Stimulated activated memory B cell treated with anti-CD40 and anti-IgM and Interleukin-4, amounts not matched to agents 10 μg/mL and 1 μg/mL and 100 μg/mL, for 72 hours (primary cell): ENCODE measurements at regions not wholly inside any gene's neighbourhood (a gene's known extent, or its start where the extent isn't known, plus 50 kb on each side); places are given as distances from the start of the nearest gene placed in this dataset.

Experiments used
- ATAC-seq: fragments of 150-1000 bp; cut with Tn5 transposase; 2 replicates; pipeline ENCODE4 v1.10.0; 2021
- H3K27ac Mint-ChIP-seq: one replicate; pipeline ENCODE4 v1.8.0; 2022; ENCODE audit warnings: mild to moderate bottlenecking, mixed read lengths
- H3K27me3 Mint-ChIP-seq: one replicate; pipeline ENCODE4 v1.8.0; 2022; ENCODE audit warnings: mixed read lengths
- H3K36me3 Mint-ChIP-seq: one replicate; pipeline ENCODE4 v1.8.0; 2022; ENCODE audit warnings: mixed read lengths
- H3K4me1 Mint-ChIP-seq: one replicate; pipeline ENCODE4 v1.8.0; 2022; ENCODE audit warnings: mixed read lengths
- H3K4me3 Mint-ChIP-seq: one replicate; pipeline ENCODE4 v1.8.0; 2022; ENCODE audit warnings: mild to moderate bottlenecking, moderate library complexity, mixed read lengths
- H3K9me3 Mint-ChIP-seq: one replicate; pipeline ENCODE4 v1.8.0; 2022; ENCODE audit warnings: mixed read lengths

- no peak for ATAC-seq
- Mint-ChIP-seq H3K27ac (no peak overlapping the region), H3K4me1 (peaks cover 12% of the 10 kb centered on the region), H3K4me3 (no peak overlapping the region), H3K9me3 (no peaks in the 10 kb centered on the region), H3K27me3 (no peaks in the 10 kb centered on the region), H3K36me3 (peaks cover 6% of the 10 kb centered on the region)
Observed at GRCh38 chr2:186033541-186033940, 294.9 kb downstream of the FSIP2 start.

GRCh38 chr2:186036862-186037449 is 298.4 kb downstream of the FSIP2 start:
- ATAC-seq = no peak
- H3K27ac Mint-ChIP-seq = no peak overlapping the region
- H3K9me3 Mint-ChIP-seq = no peaks in the 10 kb centered on the region
- H3K27me3 Mint-ChIP-seq = no peaks in the 10 kb centered on the region
- H3K4me3 Mint-ChIP-seq = no peak overlapping the region
- peaks cover 6% of the 10 kb centered on the region for H3K4me1 Mint-ChIP-seq
- no peaks in the 10 kb centered on the region for H3K36me3 Mint-ChIP-seq

DNA sequence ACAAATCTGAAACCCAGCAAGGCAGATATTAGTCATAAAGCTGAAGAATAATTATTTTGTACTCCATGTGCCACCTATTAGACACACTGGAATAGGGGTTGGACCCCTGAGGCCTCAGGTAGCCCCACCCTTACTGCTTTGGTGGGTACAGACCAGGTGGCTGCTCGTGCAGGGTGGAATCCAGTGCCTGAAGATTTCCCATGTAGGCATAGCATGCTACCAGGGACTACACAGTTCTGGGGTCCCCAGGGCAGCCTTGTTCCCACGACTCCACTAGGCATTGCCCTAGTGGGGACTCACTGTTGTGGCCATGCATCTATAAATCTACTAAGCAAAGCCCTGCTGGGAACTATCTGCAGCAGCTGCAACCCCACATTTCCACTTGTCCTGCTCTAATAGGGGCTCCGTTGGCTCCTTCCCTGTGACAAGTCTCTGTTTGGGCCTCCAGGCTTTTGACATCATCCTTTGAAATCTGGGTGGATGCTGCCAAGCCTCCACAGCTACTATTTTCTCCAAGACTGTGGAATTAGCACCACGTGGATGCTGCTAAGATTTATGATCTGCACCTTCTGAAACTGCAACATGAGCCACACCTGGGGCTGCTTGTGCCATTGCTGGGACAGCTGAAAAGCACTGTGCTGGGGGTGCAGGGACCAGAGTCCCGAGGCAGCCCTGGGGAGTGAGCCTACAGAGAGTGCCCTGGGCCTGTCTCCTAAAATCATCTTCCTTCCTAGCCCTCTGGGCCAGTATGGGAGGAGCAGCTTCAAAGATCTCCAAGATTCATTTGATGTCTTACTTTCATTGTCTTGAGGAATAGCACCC is 303.8 kb downstream of the FSIP2 start:
- no peaks in the 10 kb centered on the region for H3K9me3 Mint-ChIP-seq
- ATAC-seq = peak; percentile 39
- H3K27ac Mint-ChIP-seq = no peak overlapping the region
- H3K27me3 Mint-ChIP-seq = no peaks in the 10 kb centered on the region
- H3K4me3 Mint-ChIP-seq = no peak overlapping the region
- no peaks in the 10 kb centered on the region for H3K4me1 Mint-ChIP-seq
- H3K36me3 Mint-ChIP-seq = no peaks in the 10 kb centered on the region

DNA sequence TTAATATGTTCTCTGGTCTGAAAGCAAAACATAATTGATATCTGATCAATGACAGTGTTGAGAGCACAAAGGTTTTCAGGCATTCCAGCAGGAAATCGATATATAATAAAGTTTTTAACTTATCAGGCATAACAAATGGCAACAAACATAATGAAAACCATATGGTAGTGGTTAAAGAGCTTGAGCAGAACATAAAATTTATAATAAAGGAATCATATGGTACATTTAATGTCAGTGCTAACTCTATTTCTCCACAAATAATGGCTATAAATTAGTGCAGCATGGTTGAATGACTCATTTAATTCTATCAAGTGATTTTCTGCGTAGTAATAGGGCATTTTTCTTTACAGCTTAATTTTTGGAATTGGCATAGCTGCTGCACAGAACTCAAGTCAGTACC is 306.2 kb downstream of the FSIP2 start:
- Mint-ChIP-seq H3K4me3 (no peak overlapping the region), H3K36me3 (no peaks in the 10 kb centered on the region), H3K4me1 (no peaks in the 10 kb centered on the region), H3K27ac (no peak overlapping the region), H3K27me3 (no peaks in the 10 kb centered on the region), H3K9me3 (no peaks in the 10 kb centered on the region)
- ATAC-seq = no peak

DNA sequence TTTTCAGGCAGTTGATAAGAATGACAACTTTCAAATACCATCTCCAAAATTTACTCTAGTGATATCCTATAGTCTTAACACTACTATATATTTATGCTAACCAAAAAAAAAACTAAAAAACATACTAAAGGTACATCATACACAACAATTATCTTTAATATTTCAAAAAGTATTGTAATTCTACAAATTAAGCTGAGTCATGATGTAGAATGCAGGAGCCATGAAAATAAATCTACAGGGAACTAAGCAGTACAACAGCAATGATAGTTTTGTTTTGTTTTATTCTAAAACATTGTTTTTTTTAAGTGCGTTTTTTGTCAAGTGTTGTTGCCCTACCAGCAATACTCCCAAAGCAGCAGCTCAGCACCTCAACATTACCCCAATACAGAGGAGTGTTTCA is 314.3 kb downstream of the FSIP2 start:
- no peaks in the 10 kb centered on the region for H3K9me3 Mint-ChIP-seq
- H3K36me3 Mint-ChIP-seq = no peaks in the 10 kb centered on the region
- H3K27ac Mint-ChIP-seq = no peak overlapping the region
- no peak overlapping the region for H3K4me3 Mint-ChIP-seq
- ATAC-seq = no peak
- H3K27me3 Mint-ChIP-seq = no peaks in the 10 kb centered on the region
- no peaks in the 10 kb centered on the region for H3K4me1 Mint-ChIP-seq

DNA sequence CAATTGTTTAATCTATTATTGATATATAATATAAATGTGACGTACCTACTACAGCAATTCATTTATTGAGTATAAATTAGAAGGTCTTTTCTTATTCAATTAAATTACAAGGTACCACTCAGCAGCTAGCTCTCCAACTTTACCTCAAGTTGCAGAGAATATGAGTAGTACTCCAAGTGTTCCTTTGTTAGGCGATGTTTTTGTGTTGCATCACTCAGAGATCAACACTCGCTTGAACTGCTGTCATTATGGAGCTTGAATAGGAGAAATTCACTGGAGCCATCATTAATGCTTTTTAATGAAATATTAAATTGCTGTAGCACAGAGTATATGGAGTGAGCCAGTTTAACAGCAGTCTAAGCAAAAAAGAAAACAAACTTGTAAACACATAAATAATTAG is 320.0 kb downstream of the FSIP2 start:
- peaks cover 7% of the 10 kb centered on the region for H3K36me3 Mint-ChIP-seq
- no peaks in the 10 kb centered on the region for H3K9me3 Mint-ChIP-seq
- ATAC-seq = no peak
- H3K4me3 Mint-ChIP-seq = no peak overlapping the region
- no peak overlapping the region for H3K27ac Mint-ChIP-seq
- no peaks in the 10 kb centered on the region for H3K27me3 Mint-ChIP-seq
- H3K4me1 Mint-ChIP-seq = no peaks in the 10 kb centered on the region

DNA sequence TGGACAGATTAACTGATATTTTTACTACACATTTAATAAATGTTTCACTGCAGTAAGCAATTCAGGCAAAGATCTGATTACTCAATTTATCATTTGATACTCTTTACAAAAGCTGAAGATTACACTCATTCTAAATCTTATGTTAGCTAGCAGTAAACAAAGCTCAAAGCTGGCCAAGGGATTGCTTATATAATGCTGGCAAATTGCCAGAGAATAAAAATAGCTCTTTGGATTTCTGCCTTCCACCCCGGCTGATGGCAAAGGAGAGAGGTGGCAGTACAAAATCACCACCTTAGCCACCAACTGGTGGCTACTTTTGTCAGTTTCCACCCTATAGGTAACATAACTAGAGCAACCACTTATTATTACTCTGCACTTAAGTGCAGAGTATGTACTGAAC is 320.5 kb downstream of the FSIP2 start:
- Mint-ChIP-seq H3K36me3 (peaks cover 11% of the 10 kb centered on the region), H3K27ac (no peak overlapping the region), H3K9me3 (no peaks in the 10 kb centered on the region), H3K27me3 (no peaks in the 10 kb centered on the region), H3K4me3 (no peak overlapping the region), H3K4me1 (no peaks in the 10 kb centered on the region)
- ATAC-seq = no peak

DNA sequence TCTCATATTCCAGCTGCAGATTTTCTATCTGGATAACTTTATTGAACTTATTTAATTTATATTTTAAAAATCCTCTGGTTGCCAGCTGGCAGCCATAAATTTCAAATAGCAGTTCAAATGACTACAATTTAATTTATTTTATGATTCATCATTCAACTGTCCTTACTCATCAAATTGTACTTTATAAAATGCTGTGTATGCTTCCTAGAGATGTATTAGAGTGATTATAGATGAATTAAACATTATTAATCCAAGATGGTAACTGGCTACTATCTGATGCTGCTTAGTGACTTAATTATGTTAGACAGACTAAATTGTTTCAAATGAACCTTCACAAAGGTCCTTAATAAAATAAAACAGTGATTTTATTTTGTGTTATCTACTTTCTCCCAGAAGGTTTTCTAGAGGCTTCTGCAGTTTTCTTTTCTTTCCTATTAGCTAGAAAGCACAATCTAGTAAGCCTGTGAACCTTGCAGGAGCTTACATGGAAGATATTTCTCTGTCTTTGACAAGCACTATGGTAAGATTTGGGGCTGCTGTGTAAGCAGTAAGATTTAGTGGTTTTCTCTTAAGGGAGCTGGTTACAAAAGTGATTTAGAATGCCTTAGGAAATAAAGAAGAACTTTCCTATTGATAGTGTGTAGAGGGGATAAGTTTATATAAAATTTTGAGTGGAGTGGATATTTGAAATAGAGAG is 322.3 kb downstream of the FSIP2 start:
- H3K36me3 Mint-ChIP-seq = peaks cover 23% of the 10 kb centered on the region
- no peak for ATAC-seq
- no peak overlapping the region for H3K4me3 Mint-ChIP-seq
- H3K27me3 Mint-ChIP-seq = no peaks in the 10 kb centered on the region
- H3K4me1 Mint-ChIP-seq = no peaks in the 10 kb centered on the region
- peaks cover 12% of the 10 kb centered on the region for H3K9me3 Mint-ChIP-seq
- no peak overlapping the region for H3K27ac Mint-ChIP-seq

DNA sequence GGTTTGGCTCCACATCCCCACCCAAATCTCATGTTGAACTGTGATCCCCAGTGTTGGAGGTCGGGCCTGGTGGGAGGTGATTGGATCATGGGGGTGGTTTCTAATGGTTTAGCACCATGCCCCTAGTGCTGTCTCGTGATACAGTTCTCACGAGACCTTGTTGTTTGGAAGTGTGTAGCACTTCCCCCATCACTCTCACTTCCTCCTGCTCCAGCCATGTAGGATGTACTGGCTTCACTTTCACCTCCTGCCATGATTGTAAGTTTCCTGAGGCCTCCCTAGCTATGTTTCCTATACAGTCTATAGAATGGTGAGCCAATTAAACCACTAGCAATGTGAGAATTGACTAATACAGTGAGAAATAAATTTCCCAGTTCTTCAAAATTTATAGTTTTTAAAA is 325.9 kb downstream of the FSIP2 start:
- Mint-ChIP-seq H3K27ac (no peak overlapping the region), H3K36me3 (peaks cover 23% of the 10 kb centered on the region), H3K27me3 (no peaks in the 10 kb centered on the region), H3K4me1 (no peaks in the 10 kb centered on the region), H3K9me3 (peaks cover 12% of the 10 kb centered on the region), H3K4me3 (no peak overlapping the region)
- peak; percentile 50 for ATAC-seq

DNA sequence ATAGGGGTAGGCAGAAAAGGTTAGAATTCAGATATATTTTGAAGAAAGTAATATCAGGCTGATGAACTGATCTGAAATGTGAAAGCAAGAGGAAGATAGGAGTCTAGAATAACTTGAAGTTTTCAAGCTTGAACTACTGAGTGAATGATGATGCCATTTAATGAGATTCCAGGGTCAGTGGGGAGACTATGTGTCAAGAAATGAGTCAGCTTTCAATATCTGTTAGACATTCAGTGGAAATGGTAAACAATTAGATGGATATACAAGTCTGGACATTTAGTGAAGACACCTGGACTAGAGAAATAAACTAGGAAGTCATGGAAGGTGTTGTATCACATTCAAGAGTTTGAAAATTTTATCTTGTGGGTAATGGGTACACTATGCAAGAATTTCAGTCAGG is 326.9 kb downstream of the FSIP2 start:
- Mint-ChIP-seq H3K27me3 (no peaks in the 10 kb centered on the region), H3K36me3 (peaks cover 27% of the 10 kb centered on the region), H3K4me3 (no peak overlapping the region), H3K27ac (no peak overlapping the region), H3K4me1 (no peaks in the 10 kb centered on the region), H3K9me3 (peaks cover 12% of the 10 kb centered on the region)
- ATAC-seq = no peak

DNA sequence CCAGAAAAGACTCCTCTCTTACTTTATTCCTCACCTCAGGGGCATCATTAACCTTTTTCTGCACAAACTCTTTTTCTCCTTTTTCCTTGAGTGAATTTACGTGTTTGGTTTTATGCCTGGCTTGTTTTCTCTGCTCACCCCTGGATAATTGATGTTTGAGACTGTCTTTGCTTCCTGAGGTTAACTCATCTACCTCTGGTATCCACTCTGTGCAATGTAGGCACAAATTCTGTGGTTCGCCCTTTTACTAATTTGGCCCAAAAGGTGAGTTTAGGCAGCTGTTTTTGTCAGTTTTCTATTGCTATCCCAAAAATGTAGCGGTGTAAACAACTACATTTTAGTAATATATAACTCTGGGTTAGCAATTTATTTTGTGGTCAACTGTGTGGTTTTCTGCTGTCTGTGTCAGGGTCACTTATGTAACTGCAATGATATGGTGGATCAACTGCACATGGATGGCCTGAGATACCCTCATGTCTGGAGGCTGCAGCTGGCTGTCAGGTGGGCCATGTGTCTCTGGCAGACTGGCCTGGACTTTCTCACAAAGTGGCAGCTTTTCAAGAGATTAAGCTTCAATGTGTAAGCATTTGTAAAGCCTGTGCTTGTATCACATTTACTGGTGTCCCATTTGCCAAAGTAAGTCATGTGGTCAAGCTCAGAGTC is 329.7 kb downstream of the FSIP2 start:
- H3K27ac Mint-ChIP-seq = no peak overlapping the region
- H3K4me1 Mint-ChIP-seq = no peaks in the 10 kb centered on the region
- H3K36me3 Mint-ChIP-seq = peaks cover 29% of the 10 kb centered on the region
- H3K27me3 Mint-ChIP-seq = no peaks in the 10 kb centered on the region
- peaks cover 12% of the 10 kb centered on the region for H3K9me3 Mint-ChIP-seq
- H3K4me3 Mint-ChIP-seq = no peak overlapping the region
- no peak for ATAC-seq

GRCh38 chr2:186069676-186070075 is 331.1 kb downstream of the FSIP2 start:
- peaks cover 34% of the 10 kb centered on the region for H3K36me3 Mint-ChIP-seq
- ATAC-seq = no peak
- peaks cover 12% of the 10 kb centered on the region for H3K9me3 Mint-ChIP-seq
- no peaks in the 10 kb centered on the region for H3K4me1 Mint-ChIP-seq
- no peaks in the 10 kb centered on the region for H3K27me3 Mint-ChIP-seq
- no peak overlapping the region for H3K4me3 Mint-ChIP-seq
- no peak overlapping the region for H3K27ac Mint-ChIP-seq

- Mint-ChIP-seq H3K4me3 (no peak overlapping the region), H3K36me3 (peaks cover 21% of the 10 kb centered on the region), H3K9me3 (peaks cover 3% of the 10 kb centered on the region), H3K4me1 (no peaks in the 10 kb centered on the region), H3K27ac (no peak overlapping the region), H3K27me3 (no peaks in the 10 kb centered on the region)
- ATAC-seq = no peak
Observed at GRCh38 chr2:186085226-186085625, 346.6 kb downstream of the FSIP2 start.

GRCh38 chr2:186093174-186093573 is 354.6 kb downstream of the FSIP2 start:
- Mint-ChIP-seq H3K36me3 (peaks cover 4% of the 10 kb centered on the region), H3K4me3 (no peak overlapping the region), H3K27me3 (no peaks in the 10 kb centered on the region), H3K9me3 (no peaks in the 10 kb centered on the region), H3K4me1 (no peaks in the 10 kb centered on the region), H3K27ac (no peak overlapping the region)
- ATAC-seq = no peak

DNA sequence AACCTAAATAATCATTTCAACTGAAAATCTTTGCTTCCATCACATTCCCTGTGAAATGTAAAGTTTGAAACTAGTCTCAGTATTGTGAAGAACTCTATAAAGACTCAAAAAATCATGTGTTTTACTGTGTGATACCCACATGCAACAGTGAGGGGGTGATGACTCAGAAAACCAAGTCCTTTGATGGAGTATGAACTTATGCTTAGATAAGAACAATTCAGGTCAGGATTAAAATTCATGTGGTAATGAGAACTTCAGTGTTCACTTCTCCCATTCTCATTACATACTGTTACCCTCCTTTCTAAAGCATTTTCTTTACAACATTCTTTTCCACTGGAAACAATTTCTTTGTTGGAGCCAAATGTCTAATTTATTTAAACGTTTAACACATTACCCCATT is 360.2 kb downstream of the FSIP2 start:
- ATAC-seq = no peak
- H3K4me3 Mint-ChIP-seq = no peak overlapping the region
- no peaks in the 10 kb centered on the region for H3K4me1 Mint-ChIP-seq
- H3K36me3 Mint-ChIP-seq = peaks cover 4% of the 10 kb centered on the region
- no peaks in the 10 kb centered on the region for H3K27me3 Mint-ChIP-seq
- no peak overlapping the region for H3K27ac Mint-ChIP-seq
- H3K9me3 Mint-ChIP-seq = no peaks in the 10 kb centered on the region
